Breast epithelium (tissue), 3 donors: ENCODE measurements at regions not wholly inside any gene's neighbourhood (a gene's known extent, or its start where the extent isn't known, plus 50 kb on each side); places are given as distances from the start of the nearest gene placed in this dataset.

Experiments used
- POLR2A ChIP-seq: fragments of 450-650 bp; IDR thresholded peaks from one replicate; pipeline ENCODE4 v1.6.1; 2016; ENCODE audit warnings: antibody characterized with exemption, mild to moderate bottlenecking, moderate library complexity
- TF ChIP-seq, protein P1 (sequence below), 3 donors: fragments of 450-650 bp; IDR thresholded peaks; one replicate each; pipeline ENCODE4 v1.5.1; 2016 to 2017; ENCODE audit warnings: antibody characterized with exemption in 3 of 3, mild to moderate bottlenecking in 3 of 3, moderate library complexity in 3 of 3

DNA sequence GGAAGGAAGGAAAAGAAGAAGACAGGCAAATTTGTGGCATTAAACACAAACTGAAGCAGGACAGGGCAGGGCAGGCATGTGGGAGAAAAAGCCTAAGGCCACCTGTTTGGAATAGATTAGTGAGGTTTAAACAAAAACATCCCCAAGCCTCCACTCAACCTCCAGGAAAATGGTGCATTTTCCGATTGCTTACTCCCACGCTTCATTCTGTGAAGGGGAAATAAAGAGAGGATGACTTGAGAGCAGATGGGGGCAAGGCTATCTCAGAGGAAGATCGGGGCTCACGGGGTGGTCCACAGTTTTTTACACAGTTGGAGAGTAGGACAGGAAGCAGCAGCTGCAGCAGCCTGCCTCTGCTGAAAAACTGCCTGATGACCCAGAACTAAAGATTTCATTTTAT, 250.9 kb downstream of the DUSP6 start:
- TF ChIP-seq POLR2A, result no peak
- TF ChIP-seq, protein P1, sequence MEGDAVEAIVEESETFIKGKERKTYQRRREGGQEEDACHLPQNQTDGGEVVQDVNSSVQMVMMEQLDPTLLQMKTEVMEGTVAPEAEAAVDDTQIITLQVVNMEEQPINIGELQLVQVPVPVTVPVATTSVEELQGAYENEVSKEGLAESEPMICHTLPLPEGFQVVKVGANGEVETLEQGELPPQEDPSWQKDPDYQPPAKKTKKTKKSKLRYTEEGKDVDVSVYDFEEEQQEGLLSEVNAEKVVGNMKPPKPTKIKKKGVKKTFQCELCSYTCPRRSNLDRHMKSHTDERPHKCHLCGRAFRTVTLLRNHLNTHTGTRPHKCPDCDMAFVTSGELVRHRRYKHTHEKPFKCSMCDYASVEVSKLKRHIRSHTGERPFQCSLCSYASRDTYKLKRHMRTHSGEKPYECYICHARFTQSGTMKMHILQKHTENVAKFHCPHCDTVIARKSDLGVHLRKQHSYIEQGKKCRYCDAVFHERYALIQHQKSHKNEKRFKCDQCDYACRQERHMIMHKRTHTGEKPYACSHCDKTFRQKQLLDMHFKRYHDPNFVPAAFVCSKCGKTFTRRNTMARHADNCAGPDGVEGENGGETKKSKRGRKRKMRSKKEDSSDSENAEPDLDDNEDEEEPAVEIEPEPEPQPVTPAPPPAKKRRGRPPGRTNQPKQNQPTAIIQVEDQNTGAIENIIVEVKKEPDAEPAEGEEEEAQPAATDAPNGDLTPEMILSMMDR (IDR thresholded peaks at IDR 0.05), result no peak
